H1 (cell line): ENCODE measurements at regions not wholly inside any gene's neighbourhood (a gene's known extent, or its start where the extent isn't known, plus 50 kb on each side); places are given as distances from the start of the nearest gene placed in this dataset.

ENCODE experiments used
- CTCF ChIA-PET: fragments of 300-600 bp; sonication (Branson Sonifier 250); formaldehyde crosslinking; loops from one replicate; lab custom pipeline; 2021; ENCODE audit not compliant: partially characterized antibody; lab: Charles Lee
- POLR2A ChIA-PET: fragments of 300-600 bp; sonication (Branson Sonifier 250); formaldehyde crosslinking; loops from one replicate; lab custom pipeline; 2021; ENCODE audit warnings: inconsistent platforms; ENCODE audit not compliant: partially characterized antibody; lab: Charles Lee
- DNase-seq, 2 experiments: peaks; one replicate each; pipeline versions ENCODE4 v3.0.0 to v3.0.0-alpha.2; 2010 to 2022; ENCODE audit warnings: low spot score in 2 of 2, low read depth in 1 of 2, mixed read lengths in 1 of 2
- FAIRE-seq: peaks from 2 replicates; lab custom pipeline; 2011; peaks lifted over from hg19 to GRCh38; lab: Jason Lieb, UNC
- H2AFZ ChIP-seq: 2 replicates; pipeline ENCODE4 v1.8.1; 2012; ENCODE audit warnings: low read length, inconsistent platforms
- H2AK5ac ChIP-seq: 2 replicates; pipeline ENCODE4 v1.6.1; 2013; ENCODE audit warnings: low read depth, low read length
- H2BK120ac ChIP-seq: replicated peaks from 2 replicates; pipeline ENCODE3; 2013; ENCODE audit warnings: low read depth, low read length, inconsistent platforms
- H2BK12ac ChIP-seq: 2 replicates; pipeline ENCODE4 v1.6.1; 2013; ENCODE audit warnings: low read depth, low read length
- H2BK15ac ChIP-seq: 2 replicates; pipeline ENCODE4 v1.6.1; 2013; ENCODE audit warnings: low read length
- H2BK20ac ChIP-seq: 2 replicates; pipeline ENCODE4 v1.6.1; 2013; ENCODE audit warnings: low read length
- H2BK5ac ChIP-seq: 2 replicates; pipeline ENCODE4 v1.6.1; 2013; ENCODE audit warnings: low read depth, low read length
- H3K14ac ChIP-seq: 2 replicates; pipeline ENCODE4 v1.6.1; 2013; ENCODE audit warnings: inconsistent platforms; ENCODE audit not compliant: insufficient read length
- H3K18ac ChIP-seq: 2 replicates; pipeline ENCODE4 v1.6.1; 2013; ENCODE audit warnings: low read length; ENCODE audit errors: extremely low read depth
- H3K23ac ChIP-seq: 2 replicates; pipeline ENCODE4 v1.6.1; 2013; ENCODE audit warnings: inconsistent platforms; ENCODE audit not compliant: insufficient read length
- H3K23me2 ChIP-seq: 2 replicates; pipeline ENCODE4 v1.6.1; 2013; ENCODE audit warnings: low read depth, low read length
- H3K27ac ChIP-seq: 2 replicates; pipeline ENCODE4 v1.6.1; 2011; ENCODE audit warnings: low read depth, low read length, inconsistent platforms
- H3K27me3 ChIP-seq, 4 experiments: replicated peaks in 1 of 4; 1 replicate in 1 of 4; 2 replicates in 3 of 4; pipeline versions ENCODE4 v1.6.1 to v1.8.1; 2011 to 2013; ENCODE audit warnings: low read length in 3 of 4, mild to moderate bottlenecking in 3 of 4, inconsistent platforms in 2 of 4, mixed read lengths in 2 of 4, moderate library complexity in 1 of 4; ENCODE audit not compliant: control insufficient read depth in 3 of 4, insufficient read depth in 3 of 4; ENCODE audit errors: extremely low read depth in 1 of 4
- H3K36me3 ChIP-seq, 4 experiments: 2 replicates each; pipeline versions ENCODE4 v1.6.1 to v1.8.1; 2011 to 2013; ENCODE audit warnings: mild to moderate bottlenecking in 4 of 4, low read length in 3 of 4, moderate library complexity in 2 of 4, control low read depth in 1 of 4, inconsistent platforms in 1 of 4; ENCODE audit not compliant: insufficient read depth in 4 of 4, control insufficient read depth in 2 of 4
- H3K4ac ChIP-seq: replicated peaks from 2 replicates; pipeline ENCODE3; 2013; ENCODE audit warnings: low read length, low read depth, mixed read lengths, inconsistent platforms; ENCODE audit not compliant: insufficient read length
- H3K4me1 ChIP-seq, 4 experiments: replicated peaks in 1 of 4; 1 replicate in 1 of 4; 2 replicates in 3 of 4; pipeline versions ENCODE4 v1.6.1 to v1.8.1; 2011 to 2013; ENCODE audit warnings: low read length in 3 of 4, inconsistent platforms in 2 of 4, mixed read lengths in 1 of 4; ENCODE audit not compliant: insufficient read depth in 4 of 4, control insufficient read depth in 3 of 4
- H3K4me2 ChIP-seq, 2 experiments: 2 replicates each; pipeline versions ENCODE4 v1.6.1 to v1.8.1; 2011 to 2013; ENCODE audit warnings: low read depth in 2 of 2, low read length in 2 of 2, control low read depth in 1 of 2, inconsistent platforms in 1 of 2, mild to moderate bottlenecking in 1 of 2; ENCODE audit not compliant: insufficient read depth in 1 of 2
- H3K4me3 ChIP-seq, 4 experiments: fragments of 200-600, 300-600 bp in 1 of 4; sonication (generic), shearing (Covaris generic), sonication (Bioruptor Twin) in 1 of 4; 2 replicates each; pipeline versions ENCODE4 v1.5.1 to v1.8.1; 2011 to 2016; ENCODE audit warnings: low read length in 4 of 4, low read depth in 3 of 4, control low read depth in 2 of 4, inconsistent platforms in 2 of 4, mild to moderate bottlenecking in 2 of 4, mixed read lengths in 1 of 4, moderate library complexity in 1 of 4; ENCODE audit not compliant: insufficient read depth in 2 of 4; ENCODE audit errors: extremely low read depth in 1 of 4
- H3K56ac ChIP-seq: replicated peaks from 2 replicates; pipeline ENCODE3; 2013; ENCODE audit warnings: low read depth, mild to moderate bottlenecking, mixed read lengths, low read length, inconsistent platforms; ENCODE audit not compliant: insufficient read length
- H3K79me1 ChIP-seq: 2 replicates; pipeline ENCODE4 v1.6.1; 2013; ENCODE audit warnings: low read depth, low read length, control low read depth
- H3K79me2 ChIP-seq, 2 experiments: 2 replicates each; pipeline versions ENCODE4 v1.6.1 to v1.8.1; 2012 to 2013; ENCODE audit warnings: low read length in 2 of 2, mild to moderate bottlenecking in 2 of 2, inconsistent platforms in 1 of 2; ENCODE audit not compliant: insufficient read depth in 2 of 2, control insufficient read depth in 1 of 2
- H3K9ac ChIP-seq, 4 experiments: replicated peaks in 1 of 4; 1 replicate in 1 of 4; 2 replicates in 3 of 4; pipeline versions ENCODE4 v1.6.1 to v1.8.1; 2011 to 2013; ENCODE audit warnings: low read depth in 3 of 4, low read length in 3 of 4, control low read depth in 2 of 4, mild to moderate bottlenecking in 2 of 4, moderate library complexity in 2 of 4, inconsistent platforms in 1 of 4; ENCODE audit errors: extremely low read depth in 1 of 4
- H3K9me3 ChIP-seq, 2 experiments: 2 replicates each; pipeline versions ENCODE4 v1.6.1 to v1.8.1; 2012 to 2013; ENCODE audit warnings: mild to moderate bottlenecking in 2 of 2, moderate library complexity in 2 of 2, control low read depth in 1 of 2, inconsistent platforms in 1 of 2, low read depth in 1 of 2, low read length in 1 of 2, mixed read lengths in 1 of 2; ENCODE audit not compliant: insufficient read depth in 2 of 2
- H4K20me1 ChIP-seq, 2 experiments: replicated peaks in 1 of 2; 2 replicates each; pipeline versions ENCODE3 to v1.8.1; 2011 to 2013; ENCODE audit warnings: inconsistent platforms in 2 of 2, low read length in 2 of 2, mild to moderate bottlenecking in 1 of 2; ENCODE audit not compliant: insufficient read depth in 2 of 2, control insufficient read depth in 1 of 2
- H4K5ac ChIP-seq: 2 replicates; pipeline ENCODE4 v1.6.1; 2013; ENCODE audit warnings: low read length, low read depth, mixed read lengths, inconsistent platforms; ENCODE audit not compliant: insufficient read length
- H4K8ac ChIP-seq: 2 replicates; pipeline ENCODE4 v1.8.0; 2013; ENCODE audit warnings: mild to moderate bottlenecking, moderate library complexity, low read length, inconsistent platforms; ENCODE audit not compliant: insufficient read depth; ENCODE audit errors: extremely low read depth
- H4K91ac ChIP-seq: replicated peaks from 2 replicates; pipeline ENCODE3; 2013; ENCODE audit warnings: low read length, mixed read lengths, inconsistent platforms; ENCODE audit not compliant: insufficient read length
- EGR1 ChIP-seq: IDR thresholded peaks from 2 replicates; pipeline ENCODE4 v1.6.1; 2011; ENCODE audit warnings: low read depth, low read length, borderline replicate concordance
- POLR2AphosphoS5 ChIP-seq: IDR thresholded peaks from 2 replicates; pipeline ENCODE4 v1.6.1; 2011; ENCODE audit warnings: low read depth, low read length
- POU5F1 ChIP-seq: IDR thresholded peaks from 2 replicates; pipeline ENCODE4 v1.6.1; 2011; ENCODE audit warnings: low read depth, mild to moderate bottlenecking, low read length, moderate library complexity
- WGBS, 2 experiments: shearing (Covaris generic) in 1 of 2; methylation state at CpG; one replicate each; pipeline versions ENCODE4 v1.1.6 to v1.1.7; 2013 to 2015; ENCODE audit warnings: low lambda C conversion rate in 2 of 2, mixed read lengths in 2 of 2, inconsistent platforms in 1 of 2, low coverage in 1 of 2, missing lambda C conversion rate in 1 of 2; ENCODE audit not compliant: insufficient replicate concordance in 2 of 2, insufficient coverage in 1 of 2, insufficient read length in 1 of 2; ENCODE audit errors: extremely low coverage in 1 of 2, missing lambda C conversion rate in 1 of 2; 5-methylcytosine and 5-hydroxymethylcytosine counted together

- Histone ChIP-seq H4K8ac (no peak overlapping the region), H3K4ac (no peak overlapping the region), H2BK5ac (no peak overlapping the region), H4K20me1 (no peaks in the 10 kb centered on the region), H3K4me3 (no peak overlapping the region), H2BK20ac (no peak overlapping the region), H3K36me3 (no peaks in the 10 kb centered on the region), H4K91ac (no peak overlapping the region), H3K79me1 (no peaks in the 10 kb centered on the region), H3K23me2 (no peaks in the 10 kb centered on the region), H3K23ac (no peak overlapping the region), H3K9ac (no peak overlapping the region), H2BK120ac (no peak overlapping the region), H3K56ac (no peak overlapping the region), H3K9me3 (no peaks in the 10 kb centered on the region), H2BK12ac (no peak overlapping the region), H3K27ac (no peak overlapping the region), H3K4me1 (no peaks in the 10 kb centered on the region), H3K79me2 (no peaks in the 10 kb centered on the region), H3K18ac (no peak overlapping the region), H2BK15ac (no peak overlapping the region), H2AK5ac (no peak overlapping the region), H3K27me3 (no peaks in the 10 kb centered on the region), H4K5ac (no peak overlapping the region), H3K4me2 (no peak overlapping the region), H3K14ac (no peak overlapping the region), H2AFZ (no peak overlapping the region)
- WGBS, 2 experiments, result 92% methylated on average over 3 of the region's 3 CpGs; no CpG with 5 or more reads in 1 of the 2 experiments
- CTCF ChIA-PET, result no interaction called here
- DNase-seq (no peak), FAIRE-seq (no peak)
- POLR2A ChIA-PET, result no interaction called here
- TF ChIP-seq POU5F1, result no peak
- TF ChIP-seq POLR2AphosphoS5, result no peak
- TF ChIP-seq EGR1, result no peak
Observed at GRCh38 chr9:116064970-116065369, 88.6 kb upstream of the PAPPA start.
